ENCODE measurements at regions not wholly inside any gene's neighbourhood (a gene's known extent, or its start where the extent isn't known, plus 50 kb on each side); places are given as distances from the start of the nearest gene placed in this dataset.

- POLR2A ChIA-PET = no interaction called here
- DNase-seq (ENCODE audit: low read depth, low spot score) = no peak
- no peak for TF ChIP-seq CTCF (IDR thresholded peaks at IDR 0.05; ENCODE audit: insufficient read depth, low read length, missing control alignments)
- CTCF ChIA-PET = no interaction called here
- H3K4me3 ChIP-seq (ENCODE audit: low read depth, low read length) = no peak overlapping the region
Observed at GRCh38 chr20:56153926-56154325, 94.6 kb upstream of the MC3R start.

GRCh38 chr20:56155625-56156024 lies 92.9 kb upstream of the MC3R start:
- TF ChIP-seq CTCF (IDR thresholded peaks at IDR 0.05; ENCODE audit: insufficient read depth, low read length, missing control alignments) = no peak
- POLR2A ChIA-PET = no interaction called here
- H3K4me3 ChIP-seq (ENCODE audit: low read depth, low read length) = no peak overlapping the region
- no peak for DNase-seq (ENCODE audit: low read depth, low spot score)
- CTCF ChIA-PET = no interaction called here

- ChIA-PET POLR2A (no interaction called here), CTCF (no interaction called here)
- no peak for TF ChIP-seq CTCF (IDR thresholded peaks at IDR 0.05; ENCODE audit: insufficient read depth, low read length, missing control alignments)
- H3K4me3 ChIP-seq (ENCODE audit: low read depth, low read length) = no peak overlapping the region
- DNase-seq (ENCODE audit: low read depth, low spot score) = no peak
Observed at GRCh38 chr20:56157530-56158203, 90.9 kb upstream of the MC3R start.

- no peak for TF ChIP-seq CTCF (IDR thresholded peaks at IDR 0.05; ENCODE audit: insufficient read depth, low read length, missing control alignments)
- ChIA-PET POLR2A (no interaction called here), CTCF (no interaction called here)
- DNase-seq (ENCODE audit: low read depth, low spot score) = no peak
- H3K4me3 ChIP-seq (ENCODE audit: low read depth, low read length) = no peak overlapping the region
Observed at GRCh38 chr20:56158489-56158888, 90.0 kb upstream of the MC3R start.

- ChIA-PET CTCF (no interaction called here), POLR2A (no interaction called here)
- H3K4me3 ChIP-seq (ENCODE audit: low read depth, low read length) = no peak overlapping the region
- TF ChIP-seq CTCF (IDR thresholded peaks at IDR 0.05; ENCODE audit: insufficient read depth, low read length, missing control alignments) = no peak
- DNase-seq (ENCODE audit: low read depth, low spot score) = no peak
Observed at GRCh38 chr20:56160956-56161355, 87.6 kb upstream of the MC3R start.

- H3K4me3 ChIP-seq (ENCODE audit: low read depth, low read length) = no peak overlapping the region
- ChIA-PET CTCF (no interaction called here), POLR2A (no interaction called here)
- TF ChIP-seq CTCF (IDR thresholded peaks at IDR 0.05; ENCODE audit: insufficient read depth, low read length, missing control alignments) = no peak
- no peak for DNase-seq (ENCODE audit: low read depth, low spot score)
Observed at GRCh38 chr20:56163806-56164205, 84.7 kb upstream of the MC3R start.

Measured in AG04449 (cell line).